G401 (cell line): ENCODE measurements at regions not wholly inside any gene's neighbourhood (a gene's known extent, or its start where the extent isn't known, plus 50 kb on each side); places are given as distances from the start of the nearest gene placed in this dataset.
"Not testable (repeated sequence)": the region's sequence is repeated elsewhere in the genome, so short reads cannot be mapped to it uniquely, and the experiment has no call there.

ENCODE experiments used
- DNase-seq: peaks from one replicate; pipeline ENCODE4 v3.0.0-alpha.2; 2015; ENCODE audit warnings: low spot score
- in situ Hi-C: cut with HindIII; loops from 2 replicates; pipeline ENCODE4 v1.10.0; 2016; ENCODE audit warnings: low sequenced_read_pairs, mixed read lengths

DNA sequence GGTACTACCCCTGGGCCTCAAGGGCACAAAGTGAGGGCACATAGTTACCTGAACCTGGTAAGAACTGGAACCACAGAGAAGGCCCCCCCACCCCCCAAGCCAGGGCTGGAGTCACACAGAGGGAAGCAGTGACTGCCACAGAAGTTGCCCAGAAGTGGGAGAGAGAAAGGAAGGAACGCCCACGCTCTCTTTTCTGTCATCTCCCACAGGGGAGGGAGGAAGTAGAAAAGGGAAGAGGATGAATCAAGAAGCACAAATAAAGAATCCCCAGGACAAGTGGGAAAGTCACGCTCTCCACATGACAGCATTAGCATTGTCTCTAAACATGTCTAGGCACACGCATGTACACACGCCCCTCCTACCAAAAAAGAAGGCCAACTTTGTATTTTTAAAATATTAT lies 114.7 kb upstream of the FRMD4B start:
- DNase-seq, result no peak
- in situ Hi-C loops, result no loop called here

DNA sequence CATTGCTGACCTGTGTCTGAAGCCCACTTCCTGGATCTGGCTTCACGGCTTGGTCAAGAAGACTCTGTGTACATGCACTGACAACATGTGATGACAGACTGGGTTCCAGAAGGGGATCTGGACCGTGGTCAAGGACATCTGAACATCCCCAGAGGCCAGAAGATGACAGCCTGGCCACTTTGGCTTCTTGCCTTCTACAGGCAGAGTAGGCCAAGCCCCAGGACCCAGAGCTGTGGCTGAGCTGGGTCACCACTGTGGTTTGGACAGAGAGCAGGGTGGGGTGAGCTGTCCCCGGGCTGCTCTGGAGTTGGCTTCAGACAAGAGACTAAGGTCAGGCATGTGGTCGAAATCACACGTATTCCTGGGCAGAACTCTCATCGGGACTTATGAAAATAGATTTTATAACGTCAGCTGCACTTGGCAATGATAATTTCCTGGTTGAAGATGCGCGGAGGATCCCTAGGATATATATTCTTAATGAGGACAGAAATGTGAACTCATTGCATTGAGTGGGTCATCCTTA lies 114.1 kb upstream of the FRMD4B start:
- DNase-seq, result peak; percentile 8
- in situ Hi-C loops, result no loop called here

- DNase-seq, result no peak
- in situ Hi-C loops, result no loop called here
These were observed 113.5 kb upstream of the FRMD4B start for GRCh38 chr3:69499422-69499821.

- in situ Hi-C loops, result no loop called here
- no peak for DNase-seq
These were observed 111.0 kb upstream of the FRMD4B start for GRCh38 chr3:69496856-69497255.

GRCh38 chr3:69494185-69494584 lies 108.3 kb upstream of the FRMD4B start:
- no peak for DNase-seq
- in situ Hi-C loops, result no loop called here

DNA sequence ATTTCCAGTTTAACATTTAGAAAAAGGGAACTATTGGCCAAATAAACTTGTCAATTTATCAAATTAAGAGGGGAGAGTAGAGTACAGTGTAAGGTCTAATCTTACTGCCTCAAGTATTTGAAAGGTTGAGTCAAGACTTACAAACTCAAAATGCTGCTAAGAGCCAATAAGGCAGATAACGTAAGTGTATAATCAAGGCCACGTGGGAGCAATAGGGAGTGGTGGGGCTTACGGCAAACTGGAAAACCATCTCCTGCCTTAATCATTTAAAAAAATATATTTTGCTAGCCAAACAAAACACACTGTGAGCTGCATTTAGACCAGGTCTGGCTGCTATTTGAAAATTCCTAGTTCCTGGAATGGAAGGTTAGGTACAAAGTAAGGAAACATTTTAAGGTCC lies 107.3 kb upstream of the FRMD4B start:
- in situ Hi-C loops, result no loop called here
- DNase-seq, result no peak

DNA sequence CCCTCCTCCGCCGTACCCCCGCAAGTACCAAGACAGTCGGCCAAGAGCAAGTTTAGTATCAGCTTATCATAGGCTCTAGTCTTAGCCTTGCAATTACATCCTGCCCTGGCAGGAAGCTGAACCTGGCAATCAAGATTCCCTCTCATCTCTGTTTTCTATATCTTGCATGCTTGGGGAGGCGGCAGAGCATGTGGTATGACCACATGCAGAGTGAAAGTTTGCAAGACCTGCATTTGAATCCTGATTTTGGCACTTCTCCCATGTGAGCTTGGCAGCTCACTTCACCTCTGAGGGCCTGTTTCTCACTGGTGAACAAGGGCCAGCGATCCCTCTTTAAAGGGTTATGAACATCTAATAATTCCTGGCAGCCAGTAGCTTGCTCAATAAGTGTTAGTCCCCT lies 106.1 kb upstream of the FRMD4B start:
- DNase-seq, result no peak
- in situ Hi-C loops, result no loop called here

GRCh38 chr3:69490971-69491370 lies 105.1 kb upstream of the FRMD4B start:
- in situ Hi-C loops, result no loop called here
- DNase-seq, result no peak

DNA sequence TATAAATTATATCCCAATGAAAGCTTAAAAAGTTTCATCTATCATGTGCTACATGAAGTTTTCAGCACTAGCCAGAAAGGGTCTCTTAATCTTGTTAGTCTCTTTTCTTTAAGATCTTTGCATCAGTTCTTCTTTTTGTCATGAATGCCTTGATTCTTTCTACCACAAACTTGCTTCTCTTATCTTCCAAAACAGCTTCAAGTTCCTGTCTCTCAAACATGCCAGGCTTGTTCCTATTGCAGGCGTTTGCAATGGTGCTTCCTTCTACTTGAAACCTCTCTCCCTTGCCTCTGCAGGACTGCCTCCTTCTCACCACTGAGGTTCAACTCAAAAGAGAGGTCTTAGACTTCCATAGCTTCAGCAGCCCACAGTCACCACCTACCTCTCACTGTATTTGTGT lies 104.3 kb upstream of the FRMD4B start:
- in situ Hi-C loops, result no loop called here
- no peak for DNase-seq

DNA sequence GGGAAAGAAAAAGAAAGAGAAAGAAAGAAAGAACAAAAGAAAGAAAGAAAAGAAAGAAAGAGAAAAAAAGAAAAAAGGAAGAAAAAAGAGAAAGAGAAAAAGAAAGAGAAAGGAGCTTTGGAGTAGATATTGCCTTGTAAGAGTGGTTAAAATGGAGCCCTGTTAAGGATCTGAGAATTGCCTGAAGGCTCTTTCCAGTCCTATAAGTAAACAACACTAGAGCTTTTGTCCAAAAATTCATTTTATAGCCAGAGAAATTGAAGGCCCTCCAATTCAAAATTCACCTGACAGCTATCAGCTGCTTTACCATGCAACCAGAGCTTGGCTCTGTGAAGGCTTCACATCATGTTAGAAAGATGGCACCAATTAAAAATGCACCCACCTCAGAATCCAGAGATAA lies 102.1 kb upstream of the FRMD4B start:
- no peak for DNase-seq

DNA sequence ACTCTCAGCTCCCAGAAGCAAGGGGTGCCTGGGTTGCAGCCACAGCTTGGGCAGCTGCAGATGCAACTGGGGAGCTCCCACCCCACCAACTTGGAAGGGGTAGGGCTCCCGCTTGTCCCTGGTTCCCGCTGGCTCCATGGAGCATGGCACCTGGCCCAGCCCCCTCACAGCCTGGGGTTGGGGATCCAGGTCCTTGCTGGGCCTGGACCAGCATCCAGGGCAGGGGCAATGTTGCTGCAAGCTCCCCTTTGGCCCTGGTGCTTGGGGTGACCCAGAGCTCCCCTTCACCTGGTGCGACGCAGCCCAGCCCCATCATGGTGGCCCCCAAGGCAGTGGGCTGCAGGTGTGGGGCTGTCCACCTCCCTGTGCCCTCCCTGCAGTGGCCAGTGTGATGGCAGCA lies 99.6 kb upstream of the FRMD4B start:
- no peak for DNase-seq
- in situ Hi-C loops, result no loop called here

More for the DNA sequence above, 102.1 kb upstream of the FRMD4B start:
- in situ Hi-C loops, result no loop called here

DNA sequence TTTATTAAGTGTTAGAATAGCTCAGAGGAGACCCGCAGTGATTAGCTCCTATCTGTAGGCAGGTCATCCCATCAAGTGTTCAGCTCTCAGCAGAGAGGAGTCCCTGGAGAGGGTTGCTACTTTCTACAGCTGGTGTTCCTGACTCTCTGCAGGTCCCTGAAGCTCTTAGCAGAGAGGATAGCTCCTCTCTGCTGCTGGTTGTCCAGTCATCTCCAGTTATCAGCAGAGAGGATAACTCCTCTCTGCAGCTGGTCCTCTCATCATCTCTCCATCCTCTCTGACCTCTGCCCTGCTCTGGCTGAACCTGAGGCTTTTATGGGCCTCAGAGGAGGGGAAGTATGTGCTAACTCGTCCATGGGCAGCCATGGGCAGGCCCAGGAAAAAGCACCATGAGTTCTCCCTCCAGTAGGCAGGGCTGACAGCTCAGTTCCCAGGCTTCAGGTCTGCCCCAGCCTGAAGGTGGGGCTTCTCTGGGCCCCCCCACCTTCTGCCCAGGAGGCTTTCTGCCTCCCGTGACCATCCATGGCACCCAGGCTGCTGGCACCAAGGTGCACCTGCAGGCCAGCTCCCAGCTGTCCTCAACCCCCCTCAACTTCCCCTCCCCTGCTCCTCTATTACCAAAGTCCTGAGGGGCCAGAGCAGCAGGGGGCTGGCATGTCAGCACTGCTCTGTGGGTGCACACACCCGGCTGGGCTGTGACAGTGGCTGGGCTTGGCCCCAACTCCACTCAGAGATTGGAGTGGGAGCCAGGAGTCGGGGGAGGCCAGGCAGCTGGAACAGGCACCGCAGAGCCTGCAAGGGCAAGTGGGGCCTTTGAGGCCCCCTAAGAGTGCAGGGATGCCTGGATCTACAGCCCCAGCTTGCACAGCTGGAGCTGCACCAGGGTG lies 98.9 kb upstream of the FRMD4B start:
- DNase-seq, result no peak
- in situ Hi-C loops, result no loop called here

DNA sequence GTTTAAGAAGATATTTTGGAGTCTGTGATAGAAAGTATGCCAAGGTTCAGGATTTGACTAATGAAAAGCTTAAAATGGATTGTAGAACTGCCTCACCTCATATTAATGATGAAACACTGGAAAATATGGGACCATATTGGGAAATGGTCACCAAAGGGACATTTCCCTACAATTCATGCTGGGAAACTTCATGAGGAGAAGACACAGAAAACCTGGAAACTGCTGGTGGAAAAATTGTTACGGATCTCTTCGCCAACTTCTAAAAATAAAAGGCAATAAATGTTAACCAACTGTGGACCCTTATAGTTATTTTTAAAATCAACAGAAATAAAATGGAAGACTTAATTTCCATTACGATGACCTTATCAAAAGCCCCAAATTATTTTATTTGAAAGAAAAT lies 97.6 kb upstream of the FRMD4B start:
- DNase-seq, result no peak
- in situ Hi-C loops, result no loop called here

DNA sequence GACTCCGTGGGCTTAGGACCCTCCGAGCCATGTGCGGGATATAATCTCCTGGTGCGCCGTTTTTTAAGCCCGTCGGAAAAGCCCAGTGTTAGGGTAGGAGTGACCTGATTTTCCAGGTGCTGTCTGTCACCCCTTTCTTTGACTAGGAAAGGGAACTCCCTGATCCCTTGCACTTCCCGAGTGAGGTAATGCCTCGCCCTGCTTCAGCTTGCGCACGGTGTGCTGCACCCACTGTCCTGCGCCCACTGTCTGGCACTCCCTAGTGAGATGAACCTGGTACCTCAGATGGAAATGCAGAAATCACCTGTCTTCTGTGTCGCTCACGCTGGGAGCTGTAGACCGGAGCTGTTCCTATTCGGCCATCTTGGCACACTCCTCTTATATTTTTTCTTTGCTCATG lies 95.1 kb upstream of the FRMD4B start:
- DNase-seq, in situ Hi-C loops: not testable (repeated sequence)

- in situ Hi-C loops, result no loop called here
- DNase-seq, result no peak
These were observed 88.3 kb upstream of the FRMD4B start for GRCh38 chr3:69474186-69474585.

- in situ Hi-C loops, result no loop called here
- no peak for DNase-seq
These were observed 86.2 kb upstream of the FRMD4B start for GRCh38 chr3:69472093-69472492.

DNA sequence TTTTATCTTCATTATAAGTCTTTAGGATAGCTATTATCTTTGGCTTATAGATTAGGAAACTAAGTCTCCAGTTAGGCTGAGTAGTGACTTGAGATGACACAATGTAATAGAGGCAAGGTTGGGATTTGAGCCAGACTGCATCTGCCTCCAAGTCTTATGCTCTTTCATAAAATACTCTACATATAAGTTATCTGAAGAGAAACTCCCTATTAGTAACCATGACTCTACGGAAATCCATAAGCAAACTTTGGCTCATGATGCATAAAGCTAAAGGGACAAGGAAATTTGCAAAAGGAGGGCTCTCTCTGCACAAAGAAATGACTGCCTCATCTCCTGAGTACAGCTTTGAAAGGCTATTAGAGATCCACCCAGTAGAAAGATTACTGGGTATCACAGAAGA lies 77.6 kb upstream of the FRMD4B start:
- in situ Hi-C loops, result no loop called here
- DNase-seq, result no peak

GRCh38 chr3:69462826-69463100 lies 76.9 kb upstream of the FRMD4B start:
- in situ Hi-C loops, result no loop called here
- no peak for DNase-seq

DNA sequence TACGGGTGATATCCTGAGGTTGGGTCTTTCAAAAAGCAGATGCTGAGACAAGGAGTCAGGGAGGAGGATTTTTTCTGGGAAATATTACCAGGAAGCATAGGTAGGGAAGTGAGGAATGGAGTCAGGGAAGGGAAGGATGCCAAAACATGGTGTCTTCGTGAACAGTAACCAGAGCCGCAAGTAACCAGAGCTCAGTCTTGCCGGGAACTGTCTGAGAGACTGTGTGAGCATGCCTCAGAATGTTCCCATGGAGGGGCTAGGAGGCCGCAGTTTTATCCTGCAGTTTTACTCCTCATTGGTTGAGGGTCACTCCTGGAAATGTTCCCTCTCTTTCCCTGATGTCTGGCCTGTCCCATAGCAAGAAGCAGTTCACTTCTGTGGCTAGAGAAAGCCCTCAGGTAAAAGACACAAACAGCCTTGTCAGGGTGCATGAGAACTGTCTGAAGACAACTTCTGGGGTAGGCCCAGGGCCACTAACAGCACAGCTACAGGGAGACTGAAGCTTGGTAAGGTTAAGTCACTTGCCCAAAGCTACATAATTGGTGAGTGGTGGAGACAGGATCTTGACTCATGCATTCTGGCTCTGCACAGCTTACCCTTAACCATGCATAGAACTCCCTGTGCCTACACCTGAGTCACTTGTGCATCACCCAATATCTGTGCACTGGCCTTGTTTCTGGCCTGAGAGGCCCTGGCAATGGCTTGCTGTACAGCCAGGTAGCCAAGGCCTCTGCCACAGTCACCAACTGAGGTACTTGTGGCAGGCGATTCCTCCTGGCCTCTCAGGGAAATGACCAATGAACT lies 76.3 kb upstream of the FRMD4B start:
- DNase-seq, result no peak
- in situ Hi-C loops, result no loop called here

GRCh38 chr3:69460034-69460433 lies 74.1 kb upstream of the FRMD4B start:
- no peak for DNase-seq
- in situ Hi-C loops, result no loop called here
